DND-41 (cell line): ENCODE measurements at regions not wholly inside any gene's neighbourhood (a gene's known extent, or its start where the extent isn't known, plus 50 kb on each side); places are given as distances from the start of the nearest gene placed in this dataset.

ENCODE experiments used
- EZH2 ChIP-seq: IDR thresholded peaks from 3 replicates; pipeline ENCODE4 v1.6.1; 2012; ENCODE audit warnings: borderline replicate concordance, low read depth, mild to moderate bottlenecking, moderate library complexity, low read length, inconsistent platforms; ENCODE audit not compliant: severe bottlenecking
- TF ChIP-seq, protein P1 (sequence below): IDR thresholded peaks from 2 replicates; pipeline ENCODE4 v1.5.1; 2012; ENCODE audit warnings: borderline replicate concordance, low read length, moderate library complexity, mild to moderate bottlenecking; ENCODE audit not compliant: poor library complexity, severe bottlenecking; ENCODE audit errors: extremely low read depth

GRCh38 chr4:128350449-128351045, 62.9 kb upstream of the PGRMC2 start:
- TF ChIP-seq, protein P1, sequence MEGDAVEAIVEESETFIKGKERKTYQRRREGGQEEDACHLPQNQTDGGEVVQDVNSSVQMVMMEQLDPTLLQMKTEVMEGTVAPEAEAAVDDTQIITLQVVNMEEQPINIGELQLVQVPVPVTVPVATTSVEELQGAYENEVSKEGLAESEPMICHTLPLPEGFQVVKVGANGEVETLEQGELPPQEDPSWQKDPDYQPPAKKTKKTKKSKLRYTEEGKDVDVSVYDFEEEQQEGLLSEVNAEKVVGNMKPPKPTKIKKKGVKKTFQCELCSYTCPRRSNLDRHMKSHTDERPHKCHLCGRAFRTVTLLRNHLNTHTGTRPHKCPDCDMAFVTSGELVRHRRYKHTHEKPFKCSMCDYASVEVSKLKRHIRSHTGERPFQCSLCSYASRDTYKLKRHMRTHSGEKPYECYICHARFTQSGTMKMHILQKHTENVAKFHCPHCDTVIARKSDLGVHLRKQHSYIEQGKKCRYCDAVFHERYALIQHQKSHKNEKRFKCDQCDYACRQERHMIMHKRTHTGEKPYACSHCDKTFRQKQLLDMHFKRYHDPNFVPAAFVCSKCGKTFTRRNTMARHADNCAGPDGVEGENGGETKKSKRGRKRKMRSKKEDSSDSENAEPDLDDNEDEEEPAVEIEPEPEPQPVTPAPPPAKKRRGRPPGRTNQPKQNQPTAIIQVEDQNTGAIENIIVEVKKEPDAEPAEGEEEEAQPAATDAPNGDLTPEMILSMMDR: no peak
- TF ChIP-seq EZH2: no peak
